GM19193 (cell line): ENCODE measurements at regions not wholly inside any gene's neighbourhood (a gene's known extent, or its start where the extent isn't known, plus 50 kb on each side); places are given as distances from the start of the nearest gene placed in this dataset.

Experiments
- POLR2A ChIP-seq: IDR thresholded peaks from 4 replicates; pipeline ENCODE4 v1.6.1; 2011; ENCODE audit not compliant: insufficient read depth, insufficient read length; ENCODE audit errors: extremely low read depth

DNA sequence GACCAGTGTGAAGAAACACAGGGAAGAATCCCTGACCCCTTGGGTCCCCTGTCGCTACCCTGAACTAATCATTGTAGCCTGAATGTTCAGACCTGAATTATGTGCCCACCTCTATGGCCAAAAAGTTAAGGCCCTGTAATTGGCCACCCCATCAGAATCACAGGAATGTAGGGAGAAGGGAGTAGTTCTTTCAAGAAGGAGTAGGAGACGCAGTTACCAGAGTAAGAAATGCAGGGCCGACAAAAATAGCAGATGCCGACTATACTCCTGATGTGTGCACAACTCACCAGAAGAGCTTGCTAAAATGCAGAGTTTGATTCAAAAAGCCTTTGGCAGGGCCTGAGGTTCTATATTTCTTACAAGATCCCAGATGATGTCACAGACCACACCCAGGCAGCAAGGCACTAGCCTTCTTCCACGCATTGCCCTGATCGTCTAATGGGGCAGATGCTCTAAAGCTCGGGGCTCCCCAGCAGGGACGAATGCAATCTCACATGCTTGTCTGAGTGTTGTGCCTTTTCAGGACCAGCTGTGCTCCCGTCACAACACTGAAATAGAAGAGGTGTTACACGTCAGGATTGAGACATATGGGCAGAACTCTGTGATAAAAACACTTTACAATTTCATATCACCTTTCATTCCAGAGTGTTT is 161.0 kb upstream of the FAM241A start:
- no peak for TF ChIP-seq POLR2A

DNA sequence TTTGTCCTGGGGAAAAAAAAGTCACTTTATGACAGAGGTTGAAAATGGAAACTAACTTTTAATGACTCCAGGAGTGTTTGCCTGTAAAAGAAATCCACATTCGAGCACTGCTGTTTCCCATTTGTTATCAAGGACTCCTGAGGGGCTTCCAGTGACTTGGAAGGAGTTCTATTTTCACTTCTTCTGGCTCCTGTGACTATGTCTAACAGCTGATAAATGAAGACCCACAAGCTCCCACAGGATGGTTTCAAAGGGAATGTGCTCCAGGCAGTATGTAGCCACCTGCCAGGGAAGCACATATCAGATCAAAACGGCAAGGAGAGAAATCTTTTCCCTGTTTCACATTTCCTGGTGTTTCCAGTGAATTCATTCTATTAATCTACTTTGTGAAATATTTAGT is 159.8 kb upstream of the FAM241A start:
- TF ChIP-seq POLR2A: no peak

DNA sequence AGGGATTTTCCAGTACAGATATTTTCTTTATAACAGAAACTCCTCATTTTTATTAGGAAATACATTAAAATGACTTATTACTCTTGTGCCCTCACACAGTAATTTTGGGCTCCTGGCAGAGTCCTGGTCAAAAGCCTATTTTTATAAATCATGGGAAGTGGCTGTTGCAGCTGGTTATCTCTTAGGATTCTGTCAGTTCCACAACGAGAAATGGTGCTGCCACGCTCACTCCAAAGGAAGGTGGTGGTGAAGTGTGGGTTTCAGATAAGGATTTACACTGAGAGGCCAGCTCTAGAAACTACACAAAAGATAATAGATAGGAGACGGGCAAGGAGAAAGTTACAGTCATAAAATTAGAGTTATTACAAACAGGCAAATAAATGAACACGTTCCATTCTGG is 159.2 kb upstream of the FAM241A start:
- no peak for TF ChIP-seq POLR2A

DNA sequence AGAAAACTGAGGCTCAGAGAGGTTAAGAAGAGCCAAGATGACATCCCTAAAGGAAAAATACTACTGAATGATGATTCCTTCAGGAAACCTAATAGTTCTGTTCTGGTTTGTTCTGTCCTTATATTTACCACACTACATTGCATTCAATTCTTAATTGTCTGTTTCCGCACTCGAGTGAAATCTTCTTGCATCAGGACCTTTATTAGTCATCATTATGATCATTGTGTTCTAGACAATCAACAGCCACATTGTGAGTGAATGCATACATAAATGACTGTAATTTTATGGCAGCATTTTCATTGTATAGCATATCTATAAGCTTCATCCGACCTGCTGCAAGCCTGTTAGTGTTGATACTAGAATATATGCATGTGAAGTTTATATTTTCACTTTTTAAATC is 156.7 kb upstream of the FAM241A start:
- no peak for TF ChIP-seq POLR2A

DNA sequence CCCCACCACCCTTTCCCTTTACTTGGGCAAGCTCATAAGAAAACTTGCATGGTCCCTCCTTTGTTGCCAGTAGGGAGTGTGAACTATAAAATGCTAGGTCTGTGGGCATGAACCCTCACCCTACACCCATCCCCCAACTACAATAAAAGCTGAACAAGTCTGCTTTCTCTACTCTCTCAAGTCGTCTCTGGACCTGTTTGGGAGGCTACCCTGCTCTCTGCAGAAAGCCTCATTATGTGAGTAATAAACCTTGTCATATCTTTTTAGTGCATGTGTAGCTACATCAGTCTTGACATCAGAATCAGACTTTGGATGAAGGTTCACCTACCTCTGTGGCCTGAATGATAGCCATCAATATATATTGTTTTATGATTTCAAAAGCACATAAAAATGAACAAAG is 155.4 kb upstream of the FAM241A start:
- TF ChIP-seq POLR2A: no peak

DNA sequence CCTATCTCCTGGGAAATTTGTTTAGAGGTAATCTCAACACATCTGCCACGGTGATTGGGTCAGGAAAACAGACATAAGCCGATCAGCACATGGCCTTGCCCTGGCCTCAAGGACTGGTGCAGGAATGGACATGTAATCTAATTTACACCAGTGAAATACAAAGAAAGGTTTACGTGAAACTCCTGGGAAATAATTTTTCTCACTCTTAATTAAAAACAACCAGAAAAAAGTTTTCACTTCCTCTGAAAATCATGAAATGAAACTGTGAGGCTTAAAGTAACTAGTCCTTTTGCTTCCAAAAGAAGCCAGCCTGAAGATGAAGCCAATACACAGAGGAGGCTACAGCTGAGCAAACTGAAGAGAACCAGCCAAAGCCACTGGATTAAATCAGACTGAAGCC is 154.1 kb upstream of the FAM241A start:
- no peak for TF ChIP-seq POLR2A

DNA sequence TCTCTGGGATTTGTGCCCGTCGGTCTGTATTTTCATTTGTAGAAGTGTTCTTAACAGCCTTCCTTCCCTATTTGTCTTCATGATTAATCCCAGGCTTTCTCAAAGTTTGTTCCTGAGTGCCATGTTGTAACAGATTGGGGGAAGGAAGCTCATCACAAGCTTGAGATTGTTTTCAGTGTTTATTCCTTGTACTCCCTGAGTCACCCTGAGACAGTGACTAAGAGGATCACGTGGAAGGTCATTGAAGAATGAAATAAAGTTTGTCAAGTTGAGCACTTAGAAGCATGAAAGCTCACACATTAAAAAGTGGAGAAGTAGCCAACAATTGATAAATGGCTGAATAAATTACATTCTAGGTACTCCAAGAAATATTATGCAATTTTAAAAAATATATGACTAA is 153.5 kb upstream of the FAM241A start:
- no peak for TF ChIP-seq POLR2A

DNA sequence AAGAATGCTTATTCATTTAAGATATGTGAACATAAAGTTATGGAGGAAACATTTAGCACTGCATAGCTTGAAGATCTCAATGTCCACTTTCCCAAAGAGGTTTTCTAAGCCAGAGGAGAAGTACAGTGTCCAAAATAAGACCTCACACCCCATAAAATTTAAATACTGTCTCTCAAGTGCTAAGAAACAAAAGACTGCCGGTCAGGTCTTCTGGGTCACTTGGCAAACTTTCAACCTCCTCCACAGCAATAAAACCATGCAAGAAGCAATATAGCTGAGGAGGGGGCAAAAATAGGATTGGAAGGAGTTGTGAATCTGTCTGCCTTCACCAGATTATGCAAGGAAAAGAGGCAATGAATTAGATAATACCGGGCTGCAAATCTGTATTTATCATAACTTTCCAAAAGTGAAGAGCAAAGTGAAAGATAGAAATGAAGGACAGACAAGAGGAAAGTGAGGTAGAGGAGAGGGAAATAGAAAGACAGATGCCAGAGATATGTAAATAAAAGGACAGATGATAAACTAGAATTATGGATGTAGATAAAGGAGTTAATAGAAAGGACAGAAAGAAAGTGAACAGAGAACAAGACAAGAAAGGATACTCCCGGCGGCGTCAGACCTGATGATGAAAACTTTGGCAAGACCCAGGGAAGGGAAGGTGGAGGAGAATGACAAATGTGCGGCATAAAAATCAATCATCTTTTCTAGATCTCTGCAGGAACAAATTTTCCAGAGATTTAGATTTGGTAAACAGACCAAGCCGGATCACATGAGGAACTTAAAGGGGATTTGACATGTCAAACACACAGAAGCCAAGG is 152.7 kb upstream of the FAM241A start:
- no peak for TF ChIP-seq POLR2A

DNA sequence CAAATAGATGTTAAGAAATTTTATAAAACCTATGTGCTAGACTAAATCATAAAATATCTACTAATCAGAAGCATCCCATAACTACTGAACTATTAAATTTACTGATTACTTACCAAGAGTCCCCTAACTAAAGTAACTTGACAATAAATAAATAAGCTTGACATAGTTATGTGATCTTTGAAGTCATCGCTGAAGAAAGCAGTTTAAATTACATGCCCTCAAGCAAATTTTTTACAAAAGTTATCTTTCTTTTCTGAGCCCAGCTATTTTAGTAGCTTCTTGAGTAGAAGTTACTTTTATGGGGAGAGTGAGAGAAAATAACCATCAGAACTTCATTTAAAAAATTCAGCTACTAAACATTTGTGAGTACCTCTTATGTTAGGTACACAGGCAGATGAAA is 150.9 kb upstream of the FAM241A start:
- no peak for TF ChIP-seq POLR2A

DNA sequence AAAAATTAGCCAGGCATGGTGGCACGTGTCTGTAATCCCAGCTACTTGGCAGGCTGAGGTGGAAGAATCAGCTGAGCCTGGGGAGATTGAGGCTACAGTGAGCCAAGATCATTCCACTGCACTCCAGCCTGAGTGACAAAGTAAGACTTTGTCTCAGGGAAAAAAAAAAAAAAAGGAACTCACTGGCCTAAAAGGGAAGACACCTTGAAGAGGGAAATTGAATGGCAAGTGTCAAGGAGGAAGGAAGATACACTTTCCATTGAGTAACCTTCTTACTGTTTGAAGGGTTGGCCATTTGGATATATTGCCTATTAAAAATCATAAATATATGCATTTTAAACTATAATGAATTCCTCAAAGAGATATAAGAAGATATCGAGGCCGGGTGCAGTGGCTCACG is 147.5 kb upstream of the FAM241A start:
- no peak for TF ChIP-seq POLR2A

DNA sequence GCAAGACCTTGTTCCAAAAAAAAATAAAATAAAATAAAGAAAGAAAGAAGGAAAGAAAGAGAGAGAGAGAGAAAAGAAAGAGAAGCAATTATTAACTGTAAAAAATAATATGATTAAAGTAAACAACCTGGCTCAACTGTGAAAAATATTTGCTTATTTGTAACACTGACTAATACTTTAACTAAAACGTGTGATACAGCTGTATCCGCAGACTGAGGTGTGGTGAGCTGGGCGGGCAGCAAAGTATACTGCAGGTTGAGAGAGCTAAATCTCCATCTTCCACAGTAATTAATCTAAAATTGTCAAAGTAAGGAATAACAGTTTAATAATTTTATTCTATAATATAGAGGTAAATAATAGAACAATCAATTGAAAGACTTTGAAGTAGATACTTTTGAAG is 145.5 kb upstream of the FAM241A start:
- no peak for TF ChIP-seq POLR2A

DNA sequence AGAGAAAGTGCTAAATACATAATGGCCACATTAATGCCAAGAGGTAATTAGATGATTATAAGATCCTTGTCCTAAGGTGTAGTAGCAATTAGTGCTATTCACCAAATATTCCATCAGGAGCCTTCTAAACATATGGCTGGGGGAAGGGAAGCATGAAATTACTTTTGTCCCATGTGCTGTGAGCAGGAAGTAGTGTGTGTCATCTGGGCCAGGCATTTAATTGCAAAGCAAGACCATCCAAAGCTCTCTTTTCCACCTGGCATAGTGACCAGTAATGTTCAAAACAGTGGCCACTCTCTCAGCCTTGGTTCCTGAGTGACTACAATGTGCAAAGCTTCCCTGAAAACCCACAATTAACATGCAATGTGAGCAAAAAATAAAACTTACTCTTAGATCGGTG is 144.2 kb upstream of the FAM241A start:
- TF ChIP-seq POLR2A: no peak

DNA sequence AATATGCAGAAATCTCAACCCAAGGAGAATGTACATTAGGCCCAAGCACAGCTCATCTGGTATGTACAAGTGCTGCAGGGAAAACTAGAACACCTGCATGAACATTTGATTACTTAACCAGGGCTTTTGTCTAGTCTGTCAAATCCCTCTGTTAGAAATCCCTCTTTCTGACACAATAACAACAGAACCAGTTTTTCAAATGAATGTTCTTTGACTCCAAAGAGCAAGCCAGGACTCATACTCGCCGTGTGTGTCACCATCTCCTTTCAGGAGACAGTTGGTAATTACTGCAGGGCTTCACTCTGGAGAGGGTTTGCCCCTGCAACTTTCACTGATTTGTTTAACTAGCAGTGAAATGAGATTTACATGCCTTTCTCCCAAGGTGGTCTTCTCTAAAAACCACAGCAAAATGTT is 143.0 kb upstream of the FAM241A start:
- TF ChIP-seq POLR2A: no peak

DNA sequence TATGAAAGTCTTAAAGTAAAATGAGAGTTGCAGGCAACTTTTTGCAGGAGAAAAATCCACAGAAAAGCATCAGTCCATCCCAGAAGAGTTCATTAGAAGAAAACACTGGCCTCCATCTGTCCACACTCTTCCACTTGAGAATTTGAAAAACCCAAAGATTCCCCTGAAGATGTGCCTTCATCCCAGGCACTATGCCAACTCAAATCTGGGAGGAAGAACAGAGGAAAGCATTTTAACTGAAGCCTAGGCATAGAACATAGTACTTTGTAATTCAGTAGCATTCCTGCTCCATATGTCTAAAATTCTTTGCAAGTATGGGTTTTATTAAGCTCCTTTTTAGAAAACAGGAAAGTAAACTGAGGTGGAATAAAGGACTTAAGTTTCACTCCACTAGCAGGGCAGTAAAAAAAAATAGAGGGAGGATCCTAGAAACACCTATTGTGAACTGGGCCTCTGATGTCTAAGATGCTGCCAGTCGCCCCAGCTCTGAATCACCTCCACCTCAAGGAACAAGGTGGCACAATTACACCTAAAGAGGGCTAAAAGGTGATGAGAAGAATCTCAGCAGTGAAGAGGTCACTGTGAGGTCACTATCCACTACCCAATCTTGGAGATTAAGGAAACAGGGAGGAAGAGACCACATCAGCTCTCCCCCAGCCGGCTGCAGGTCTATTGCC is 141.9 kb upstream of the FAM241A start:
- no peak for TF ChIP-seq POLR2A

DNA sequence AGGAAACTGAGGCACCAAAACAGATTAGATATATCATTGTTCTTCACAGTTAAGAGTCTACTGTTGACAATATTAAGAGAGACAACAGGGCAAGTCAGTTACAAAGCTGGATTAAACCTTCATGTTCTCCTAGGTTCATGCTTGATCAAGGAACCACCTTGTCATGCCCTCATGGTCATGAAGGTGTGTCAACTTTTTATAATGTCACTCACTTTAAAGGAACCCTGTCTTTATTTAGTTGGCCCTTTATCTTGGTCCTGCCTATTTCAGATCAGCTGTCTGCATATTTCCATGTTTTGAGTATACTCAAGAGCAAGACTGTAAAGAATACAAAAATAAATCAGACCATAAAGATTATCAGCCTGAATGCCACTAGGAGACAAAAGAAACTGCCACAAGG is 140.2 kb upstream of the FAM241A start:
- no peak for TF ChIP-seq POLR2A

DNA sequence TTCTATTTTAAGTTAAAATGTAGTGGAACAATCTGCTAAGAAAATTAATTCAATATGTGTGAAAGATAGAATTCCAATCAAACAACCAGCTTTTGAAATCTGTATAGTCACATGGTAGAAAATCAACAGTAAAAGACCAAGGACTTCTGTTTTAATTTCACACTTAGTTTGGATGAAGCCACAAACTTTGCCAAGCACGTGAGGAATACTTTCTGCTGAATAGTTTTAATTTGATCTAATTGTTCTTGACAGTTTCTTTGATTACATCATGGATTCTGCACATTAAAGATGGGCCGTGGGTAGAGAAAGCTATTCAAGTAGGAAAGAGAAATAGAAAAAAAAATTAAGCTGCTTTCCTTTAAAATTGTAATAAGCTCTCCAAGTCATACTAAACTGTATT is 137.9 kb upstream of the FAM241A start:
- no peak for TF ChIP-seq POLR2A
